Sigmoid colon (tissue), 6 donors: ENCODE measurements at regions not wholly inside any gene's neighbourhood (a gene's known extent, or its start where the extent isn't known, plus 50 kb on each side); places are given as distances from the start of the nearest gene placed in this dataset.

Source experiments
- DNase-seq: peaks from one replicate; pipeline ENCODE4 v3.0.0-alpha.2; 2019
- H3K27ac ChIP-seq, 4 donors: fragments of 200-600 bp; sonication (generic); one replicate each; pipeline ENCODE4 v1.5.1; 2016 to 2019; ENCODE audit warnings: mild to moderate bottlenecking in 1 of 4
- H3K27me3 ChIP-seq, 3 donors: fragments of 200-600 bp; sonication (generic); one replicate each; pipeline ENCODE4 v1.5.1; 2019; ENCODE audit warnings: mild to moderate bottlenecking in 1 of 3
- H3K36me3 ChIP-seq, 4 donors: fragments of 200-600 bp; sonication (generic); one replicate each; pipeline ENCODE4 v1.5.1; 2016 to 2019
- H3K4me1 ChIP-seq, 4 donors: fragments of 200-600 bp; sonication (generic); one replicate each; pipeline ENCODE4 v1.5.1; 2017 to 2019
- H3K4me3 ChIP-seq, 4 donors: fragments of 200-600 bp; sonication (generic); one replicate each; pipeline ENCODE4 v1.5.1; 2017 to 2019; ENCODE audit warnings: mild to moderate bottlenecking in 2 of 4, moderate library complexity in 1 of 4
- H3K9me3 ChIP-seq, 4 donors: fragments of 200-600 bp in 3 of 4; sonication (generic) in 3 of 4; one replicate each; pipeline versions ENCODE4 v1.5.1 to v1.6.1; 2013 to 2019
- EP300 ChIP-seq, 4 donors: sonication (generic); formaldehyde crosslinking; IDR thresholded peaks; one replicate each; pipeline ENCODE4 v1.6.1; 2017; ENCODE audit warnings: antibody characterized with exemption in 4 of 4
- POLR2A ChIP-seq, 2 donors: fragments of 450-650 bp; IDR thresholded peaks; one replicate each; pipeline ENCODE4 v1.6.1; 2016; ENCODE audit warnings: antibody characterized with exemption in 2 of 2, mild to moderate bottlenecking in 2 of 2, moderate library complexity in 2 of 2
- POLR2AphosphoS5 ChIP-seq, 4 donors: sonication (generic); formaldehyde crosslinking; IDR thresholded peaks; one replicate each; pipeline ENCODE4 v1.6.1; 2017; ENCODE audit warnings: antibody characterized with exemption in 4 of 4
- WGBS, 2 donors: extraction: QIAGEN DNeasy Blood & Tissue Kit; methylation state at CpG; one replicate each; pipeline ENCODE4 v1.1.7; 2013; 5-methylcytosine and 5-hydroxymethylcytosine counted together
- intact Hi-C: fragments of 100-400 bp; cut with DNase I; formaldehyde crosslinking; loops from one replicate; pipeline ENCODE4 v1.15.1; 2023
- TF ChIP-seq, protein P1 (sequence below), 4 experiments: fragments of 450-650 bp in 3 of 4; fragments of 200-600 bp in 1 of 4; IDR thresholded peaks; one replicate each; pipeline ENCODE4 v1.5.1; 2016 to 2019; ENCODE audit warnings: antibody characterized with exemption in 4 of 4, mild to moderate bottlenecking in 3 of 4, moderate library complexity in 2 of 4
- donor health status: healthy with polysubstance abuse.
- donor health status: healthy.

DNA sequence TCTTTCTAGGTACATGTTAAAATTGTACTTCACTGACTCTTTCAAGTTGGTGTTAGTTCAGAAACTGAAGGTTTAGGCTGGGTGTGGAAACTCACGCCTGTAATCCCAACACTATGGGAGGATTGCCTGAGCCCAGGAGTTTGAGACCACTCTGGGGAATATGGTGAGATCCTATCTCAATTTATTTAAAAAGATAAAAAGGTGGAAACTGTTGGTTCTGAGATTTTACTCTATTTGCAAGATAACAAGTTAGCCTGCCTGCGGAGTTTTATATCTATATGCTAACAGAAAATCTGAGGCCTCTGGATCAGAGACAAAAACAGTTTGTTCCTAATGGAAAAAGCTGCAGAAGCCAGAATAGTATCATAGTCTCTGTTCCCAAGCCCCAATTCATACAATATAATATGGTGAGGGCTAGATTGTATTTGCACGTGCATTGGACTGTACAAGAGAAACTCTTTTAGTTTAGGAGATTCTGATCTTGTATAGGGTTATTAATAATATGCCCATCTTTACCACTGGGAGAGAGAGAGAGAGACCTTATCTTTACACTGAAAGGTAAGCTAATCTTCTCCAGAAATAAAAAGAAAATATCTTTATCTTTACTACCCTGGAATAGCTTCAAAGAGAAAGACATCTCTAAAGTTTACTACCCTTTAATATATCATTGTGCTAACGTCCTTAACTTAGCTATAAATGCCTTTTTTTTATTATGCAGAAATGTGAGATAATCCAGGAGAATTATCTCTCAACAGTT is 1267.6 kb downstream of the OTOL1 start:
- Histone ChIP-seq H3K27me3 (no peaks in the 10 kb centered on the region), H3K27ac (no peak overlapping the region), H3K36me3 (no peaks in the 10 kb centered on the region), H3K4me3 (no peak overlapping the region), H3K4me1 (peaks cover 0 to 15% (median 3%) of the 10 kb centered on the region in 4 donors), H3K9me3 (no peaks in the 10 kb centered on the region)
- TF ChIP-seq, protein P1, sequence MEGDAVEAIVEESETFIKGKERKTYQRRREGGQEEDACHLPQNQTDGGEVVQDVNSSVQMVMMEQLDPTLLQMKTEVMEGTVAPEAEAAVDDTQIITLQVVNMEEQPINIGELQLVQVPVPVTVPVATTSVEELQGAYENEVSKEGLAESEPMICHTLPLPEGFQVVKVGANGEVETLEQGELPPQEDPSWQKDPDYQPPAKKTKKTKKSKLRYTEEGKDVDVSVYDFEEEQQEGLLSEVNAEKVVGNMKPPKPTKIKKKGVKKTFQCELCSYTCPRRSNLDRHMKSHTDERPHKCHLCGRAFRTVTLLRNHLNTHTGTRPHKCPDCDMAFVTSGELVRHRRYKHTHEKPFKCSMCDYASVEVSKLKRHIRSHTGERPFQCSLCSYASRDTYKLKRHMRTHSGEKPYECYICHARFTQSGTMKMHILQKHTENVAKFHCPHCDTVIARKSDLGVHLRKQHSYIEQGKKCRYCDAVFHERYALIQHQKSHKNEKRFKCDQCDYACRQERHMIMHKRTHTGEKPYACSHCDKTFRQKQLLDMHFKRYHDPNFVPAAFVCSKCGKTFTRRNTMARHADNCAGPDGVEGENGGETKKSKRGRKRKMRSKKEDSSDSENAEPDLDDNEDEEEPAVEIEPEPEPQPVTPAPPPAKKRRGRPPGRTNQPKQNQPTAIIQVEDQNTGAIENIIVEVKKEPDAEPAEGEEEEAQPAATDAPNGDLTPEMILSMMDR (IDR thresholded peaks at IDR 0.05), result no peak
- TF ChIP-seq EP300 (IDR thresholded peaks at IDR 0.05) (no peak), POLR2AphosphoS5 (IDR thresholded peaks at IDR 0.05) (peak in 2 of 4 donors; percentile 22 to 43)
- no peak for DNase-seq
- intact Hi-C loops, result no loop called here
- 38 to 70% methylated on average over 4 of the region's 4 CpGs for WGBS, 2 donors

DNA sequence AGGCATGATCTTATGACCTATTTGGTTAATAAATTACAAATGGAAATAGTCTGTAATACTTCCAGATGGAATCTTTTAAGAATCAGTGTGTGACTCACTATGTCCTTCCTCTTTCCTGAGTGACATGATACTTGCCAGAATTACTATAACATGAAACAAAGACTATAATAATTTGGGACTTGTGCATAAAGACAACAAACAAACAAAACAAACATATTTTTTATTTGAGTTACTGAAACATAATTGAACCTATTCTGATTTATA is 1268.1 kb downstream of the OTOL1 start:
- no peak overlapping the region for H3K4me3 ChIP-seq
- H3K27me3 ChIP-seq, result no peaks in the 10 kb centered on the region
- peaks cover 0 to 20% (median 5%) of the 10 kb centered on the region in 4 donors for H3K4me1 ChIP-seq
- no peak for DNase-seq
- intact Hi-C loops, result no loop called here
- H3K9me3 ChIP-seq, result no peaks in the 10 kb centered on the region
- H3K27ac ChIP-seq, result no peak overlapping the region
- H3K36me3 ChIP-seq, result no peaks in the 10 kb centered on the region
- TF ChIP-seq EP300 (IDR thresholded peaks at IDR 0.05) (no peak), POLR2AphosphoS5 (IDR thresholded peaks at IDR 0.05) (no peak), POLR2A (IDR thresholded peaks at IDR 0.05) (no peak)
- TF ChIP-seq, protein P1 (IDR thresholded peaks at IDR 0.05), result no peak

DNA sequence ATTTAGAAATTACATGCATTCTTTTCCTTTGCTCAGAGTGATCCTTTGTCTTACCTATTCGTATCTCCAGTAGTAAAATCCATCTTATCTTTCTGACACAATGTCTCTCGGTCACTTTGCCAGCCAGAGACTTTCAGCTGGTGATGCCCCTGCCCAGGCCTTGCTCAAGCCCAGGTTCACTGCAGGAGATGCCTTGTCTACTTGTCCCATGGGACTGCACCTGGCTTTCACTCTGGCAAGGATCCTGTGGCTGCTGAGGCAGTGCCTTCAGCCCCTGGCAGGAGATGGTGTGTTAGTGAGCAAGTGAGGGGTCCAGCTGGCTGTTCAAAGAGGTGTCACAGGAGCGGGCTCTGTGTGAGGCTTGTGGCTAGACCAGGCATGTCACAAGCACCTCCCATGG is 1268.9 kb downstream of the OTOL1 start:
- intact Hi-C loops, result no loop called here
- no peak for DNase-seq
- Histone ChIP-seq H3K9me3 (no peaks in the 10 kb centered on the region), H3K27me3 (no peaks in the 10 kb centered on the region), H3K4me3 (no peak overlapping the region), H3K27ac (no peak overlapping the region), H3K36me3 (no peaks in the 10 kb centered on the region), H3K4me1 (peaks cover 0 to 28% (median 8%) of the 10 kb centered on the region in 4 donors)
- TF ChIP-seq, protein P1 (IDR thresholded peaks at IDR 0.05), result no peak
- TF ChIP-seq POLR2AphosphoS5 (IDR thresholded peaks at IDR 0.05) (no peak), POLR2A (IDR thresholded peaks at IDR 0.05) (no peak), EP300 (IDR thresholded peaks at IDR 0.05) (no peak)
- 82% methylated on average over 3 of the region's 3 CpGs for WGBS, 2 donors

DNA sequence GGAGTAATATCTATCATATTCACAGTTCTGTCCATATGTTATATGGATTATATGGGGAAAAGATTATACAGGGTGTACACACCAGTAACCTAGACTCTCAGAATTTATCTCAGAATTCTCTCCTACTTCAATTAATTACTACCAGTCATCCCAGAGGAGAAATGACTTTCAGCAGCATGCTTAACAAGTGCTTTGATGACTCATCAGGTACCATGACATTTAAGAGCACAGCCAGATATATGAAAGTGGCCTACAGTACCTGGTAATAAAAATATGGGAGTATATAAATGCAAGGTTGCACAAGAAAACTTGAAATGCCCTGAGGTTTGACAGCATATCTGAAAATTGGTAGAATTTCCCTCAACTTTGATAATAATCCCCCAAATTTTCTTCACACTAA is 1273.0 kb downstream of the OTOL1 start:
- intact Hi-C loops, result no loop called here
- Histone ChIP-seq H3K27me3 (no peaks in the 10 kb centered on the region), H3K4me1 (peaks cover 0 to 22% (median 7%) of the 10 kb centered on the region in 4 donors)

More for the DNA sequence above, 1273.0 kb downstream of the OTOL1 start:
- H3K36me3 ChIP-seq, result no peaks in the 10 kb centered on the region
- H3K4me3 ChIP-seq, result no peak overlapping the region
- TF ChIP-seq POLR2AphosphoS5 (IDR thresholded peaks at IDR 0.05) (peak in 2 of 4 donors; percentile 42 to 43), EP300 (IDR thresholded peaks at IDR 0.05) (peak in 1 of 4 donors; percentile 27)
- TF ChIP-seq, protein P1 (IDR thresholded peaks at IDR 0.05), result no peak
- H3K9me3 ChIP-seq, result no peaks in the 10 kb centered on the region
- no peak for DNase-seq
- peak overlapping the region in 2 of 4 donors; percentile 7 to 33 for H3K27ac ChIP-seq
